TTC549 (cell line): ENCODE measurements at regions not wholly inside any gene's neighbourhood (a gene's known extent, or its start where the extent isn't known, plus 50 kb on each side); places are given as distances from the start of the nearest gene placed in this dataset.

Experiments used
- FAIRE-seq: peaks from 2 replicates; lab custom pipeline; 2012; peaks lifted over from hg19 to GRCh38; lab: Jason Lieb, UNC

DNA sequence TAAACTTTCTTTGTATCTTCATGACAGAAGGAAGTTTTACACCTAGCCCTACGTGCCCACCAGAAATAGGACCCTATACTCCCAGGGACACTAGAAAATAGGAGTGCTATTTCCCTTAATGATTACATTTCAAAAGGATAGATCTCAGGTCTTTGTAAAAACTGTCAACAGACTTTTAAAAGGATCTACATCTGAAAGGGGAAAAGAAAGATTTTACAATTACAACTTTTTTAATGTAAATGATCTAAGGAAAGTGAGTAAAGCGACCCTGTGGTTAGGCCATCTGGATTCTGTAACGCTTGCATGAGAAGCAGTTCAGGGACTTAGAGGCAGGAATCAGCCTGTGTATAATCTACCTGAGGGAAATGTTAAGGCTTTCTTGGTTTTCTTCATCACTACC is 431.8 kb upstream of the MC4R start:
- no peak for FAIRE-seq

DNA sequence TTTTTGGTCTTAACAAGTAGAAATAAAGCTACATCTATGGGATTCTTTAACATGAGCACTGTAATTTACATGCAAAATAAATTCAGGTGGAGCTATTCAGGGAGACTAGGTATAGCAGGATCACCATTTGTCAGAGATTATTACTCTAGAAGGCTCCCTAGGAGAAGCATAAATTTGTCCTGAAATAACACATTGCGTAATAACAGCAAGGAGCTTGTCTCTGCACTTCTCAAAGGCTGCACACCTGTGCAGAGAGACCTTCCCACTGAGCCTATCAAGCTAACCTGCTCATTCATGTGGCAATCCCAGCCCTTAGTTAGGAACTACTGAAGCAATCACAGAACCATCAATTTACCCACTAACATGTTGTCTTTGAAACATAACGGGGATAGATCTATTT is 437.4 kb upstream of the MC4R start:
- no peak for FAIRE-seq

GRCh38 chr18:60812921-60813320 is 440.3 kb upstream of the MC4R start:
- no peak for FAIRE-seq

- FAIRE-seq = no peak
Measured at GRCh38 chr18:60826346-60826745, 453.8 kb upstream of the MC4R start.

DNA sequence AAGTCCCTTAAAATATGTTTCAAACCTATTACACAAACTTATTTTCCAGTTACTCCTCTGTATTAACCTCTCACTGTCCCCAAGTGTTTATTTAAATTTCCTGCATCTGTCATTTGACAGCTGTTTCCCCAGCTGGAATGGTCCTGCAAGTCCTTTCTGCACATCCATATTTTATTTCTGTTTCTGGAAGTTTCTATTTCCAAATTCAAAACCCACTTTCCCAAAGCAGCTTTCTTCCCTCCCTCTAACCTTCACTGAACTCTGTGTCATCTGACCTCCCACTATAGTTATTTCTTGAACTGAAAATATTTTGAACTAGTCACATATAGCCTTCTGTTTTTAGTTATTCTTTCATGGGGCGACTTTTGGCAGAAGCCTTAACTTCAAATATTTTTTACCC is 459.4 kb upstream of the MC4R start:
- no peak for FAIRE-seq

GRCh38 chr18:60838677-60839076 is 466.1 kb upstream of the MC4R start:
- FAIRE-seq = no peak

DNA sequence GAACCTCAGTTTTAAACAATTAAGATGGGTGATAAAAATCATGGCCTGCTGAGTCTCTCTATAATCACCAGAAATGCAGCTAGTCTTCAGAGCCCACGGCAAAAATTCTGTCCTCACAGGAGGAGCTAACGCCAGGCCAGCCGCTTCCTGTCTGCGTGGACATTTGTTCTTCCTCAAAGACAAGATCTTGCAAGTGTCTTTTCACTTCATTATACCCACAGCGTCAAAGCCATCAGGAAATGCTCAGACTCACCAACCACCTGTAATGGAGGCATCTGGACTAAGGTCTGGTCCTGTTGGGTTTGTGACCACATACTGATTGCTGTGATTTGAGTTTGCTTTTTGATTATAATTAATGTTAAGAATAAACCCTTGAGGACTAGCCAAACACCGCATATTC is 473.8 kb upstream of the MC4R start:
- no peak for FAIRE-seq

DNA sequence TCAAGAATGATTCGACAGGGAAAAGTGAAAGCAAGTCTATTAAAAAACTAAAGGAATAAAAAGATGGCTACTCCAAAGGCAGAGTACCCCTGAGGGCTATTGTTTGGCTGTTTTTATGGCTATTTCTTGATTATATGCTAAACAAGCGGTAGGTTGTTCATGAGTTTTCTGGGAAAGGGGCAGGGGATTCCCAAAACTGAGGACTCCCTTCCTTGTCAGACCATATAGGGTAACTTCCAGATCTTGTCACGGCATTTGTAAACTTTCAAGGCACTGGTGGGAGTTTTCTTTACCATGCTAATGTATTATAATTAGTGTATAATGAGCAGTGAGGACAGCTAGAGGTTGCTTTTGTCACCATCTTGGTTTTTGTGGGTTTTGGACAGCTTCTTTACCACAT is 474.9 kb upstream of the MC4R start:
- FAIRE-seq = no peak

GRCh38 chr18:60861575-60861974 is 471.7 kb upstream of the CDH20 start:
- no peak for FAIRE-seq

DNA sequence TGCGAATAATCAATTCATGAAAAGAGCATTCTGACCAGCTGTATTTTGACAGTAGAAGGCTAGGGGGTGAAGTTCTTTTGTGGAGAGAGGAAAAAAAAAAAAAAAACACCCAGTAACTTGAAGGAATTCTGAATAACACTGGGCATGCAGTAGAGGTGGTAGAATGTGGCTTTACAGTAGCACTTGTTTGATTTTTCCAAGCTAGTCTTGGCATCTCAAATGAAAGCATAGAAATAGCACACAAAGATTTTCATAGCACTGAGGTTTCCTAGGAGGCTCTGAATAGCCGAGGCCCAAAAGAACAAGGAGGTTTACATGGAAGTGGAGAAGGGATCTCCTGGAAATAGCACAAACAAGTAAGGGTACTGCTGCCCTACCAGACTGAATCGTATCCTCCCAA is 470.2 kb upstream of the CDH20 start:
- FAIRE-seq = no peak

DNA sequence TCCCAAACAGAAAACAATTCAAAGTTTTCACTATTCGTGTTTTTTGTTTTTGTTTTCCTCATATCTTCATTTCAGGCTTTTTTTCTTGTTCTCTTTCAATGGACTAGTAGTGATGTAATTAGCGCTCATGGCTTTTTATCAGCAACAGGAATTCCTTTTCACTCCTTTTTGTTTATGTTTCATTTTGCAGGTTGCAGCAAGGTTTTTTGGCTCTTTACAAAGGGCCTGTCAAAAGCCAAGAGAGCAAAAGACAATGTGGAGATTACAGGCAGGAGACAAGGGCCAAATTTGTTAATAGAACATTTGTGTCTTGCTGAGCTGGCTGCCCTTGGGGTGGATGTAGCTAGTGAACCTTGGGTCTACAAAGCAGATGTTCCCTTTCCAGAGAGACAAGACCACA is 467.4 kb upstream of the CDH20 start:
- FAIRE-seq = no peak

DNA sequence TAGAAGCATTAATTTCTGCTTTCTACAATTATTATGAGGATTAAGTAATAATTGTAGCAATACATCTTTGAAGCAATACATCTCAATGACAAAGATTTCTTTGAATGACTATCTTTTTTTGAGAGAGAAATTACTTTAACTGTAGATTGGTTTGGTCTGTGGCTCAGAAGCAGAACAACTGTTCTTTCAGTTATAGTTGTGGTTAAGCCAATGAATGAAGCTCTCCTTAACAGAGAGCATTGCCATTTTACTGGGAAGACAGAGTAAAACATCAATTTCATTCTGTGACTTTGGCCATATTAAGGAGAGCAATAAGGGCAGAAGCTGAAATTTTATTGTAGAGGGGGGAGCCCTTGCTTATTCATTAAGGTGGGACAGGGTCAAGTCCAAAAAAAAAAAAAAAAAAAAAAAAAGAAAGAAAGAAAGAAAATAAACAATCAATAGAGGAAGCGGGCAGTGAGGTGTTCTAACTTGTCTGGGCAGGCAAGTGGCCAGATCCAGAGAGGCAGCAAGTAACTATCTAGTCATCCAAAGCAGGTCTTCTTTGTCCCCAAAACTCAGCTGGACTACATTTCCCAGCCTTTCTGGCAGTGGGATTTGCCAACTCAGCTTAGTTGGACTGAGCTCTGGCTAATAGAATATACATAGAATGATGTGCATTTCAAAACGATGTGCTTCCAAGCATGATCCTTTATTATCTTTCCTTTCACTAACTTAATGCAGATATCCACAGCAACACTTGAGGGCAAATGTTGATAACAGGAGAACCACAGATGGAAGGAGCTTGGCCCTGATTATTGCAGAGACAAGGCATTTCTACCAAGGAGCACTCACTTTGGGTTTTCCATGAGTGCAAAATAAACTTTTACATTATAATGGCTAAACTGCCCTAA is 462.7 kb upstream of the CDH20 start:
- no peak for FAIRE-seq

- no peak for FAIRE-seq
Measured at GRCh38 chr18:60872434-60872833, 460.8 kb upstream of the CDH20 start.

GRCh38 chr18:60873708-60874107 is 459.5 kb upstream of the CDH20 start:
- FAIRE-seq = no peak

- FAIRE-seq = no peak
Measured at GRCh38 chr18:60875957-60876507, 457.2 kb upstream of the CDH20 start.

- FAIRE-seq = no peak
Measured at GRCh38 chr18:60880184-60880583, 453.0 kb upstream of the CDH20 start.

DNA sequence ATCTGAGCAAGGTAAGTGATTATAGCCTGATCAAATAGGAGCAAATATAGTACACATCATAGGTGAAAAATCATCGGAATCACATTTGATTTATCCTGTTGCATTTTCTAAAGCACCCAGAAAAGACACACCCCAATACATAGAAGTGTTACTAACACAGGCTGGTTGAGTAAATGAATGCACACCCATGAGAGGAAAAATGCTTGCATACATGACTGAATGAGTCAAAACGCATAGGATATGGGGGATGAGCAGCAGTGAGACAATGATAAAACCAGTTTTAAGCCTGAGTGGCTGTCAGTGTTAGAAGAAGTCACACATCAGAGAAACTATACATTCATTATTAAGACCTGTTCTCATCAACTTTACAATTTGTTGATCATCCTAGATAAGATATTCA is 449.6 kb upstream of the CDH20 start:
- FAIRE-seq = no peak

- FAIRE-seq = no peak
Measured at GRCh38 chr18:60888071-60888624, 445.1 kb upstream of the CDH20 start.

DNA sequence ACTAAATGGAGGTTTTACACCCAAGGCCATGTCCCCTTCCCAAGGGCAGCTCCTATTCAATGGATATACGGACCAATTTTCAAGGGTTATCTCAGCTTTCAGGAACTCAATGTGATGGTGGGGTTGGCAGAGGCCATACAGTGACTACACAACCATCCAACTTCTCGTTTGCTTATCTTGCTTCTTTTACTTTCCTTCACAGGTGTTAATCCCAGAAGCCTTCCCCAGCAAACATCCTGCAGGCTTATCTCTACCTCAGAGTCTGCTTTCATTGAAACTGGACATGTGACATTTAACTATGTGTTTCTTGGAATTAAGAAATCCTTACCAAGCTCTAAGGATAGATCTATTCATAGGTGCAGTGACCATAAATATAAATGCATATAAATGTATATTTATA is 443.8 kb upstream of the CDH20 start:
- FAIRE-seq = no peak

GRCh38 chr18:60891936-60892335 is 441.3 kb upstream of the CDH20 start:
- FAIRE-seq = no peak

GRCh38 chr18:60892441-60892840 is 440.8 kb upstream of the CDH20 start:
- FAIRE-seq = no peak

DNA sequence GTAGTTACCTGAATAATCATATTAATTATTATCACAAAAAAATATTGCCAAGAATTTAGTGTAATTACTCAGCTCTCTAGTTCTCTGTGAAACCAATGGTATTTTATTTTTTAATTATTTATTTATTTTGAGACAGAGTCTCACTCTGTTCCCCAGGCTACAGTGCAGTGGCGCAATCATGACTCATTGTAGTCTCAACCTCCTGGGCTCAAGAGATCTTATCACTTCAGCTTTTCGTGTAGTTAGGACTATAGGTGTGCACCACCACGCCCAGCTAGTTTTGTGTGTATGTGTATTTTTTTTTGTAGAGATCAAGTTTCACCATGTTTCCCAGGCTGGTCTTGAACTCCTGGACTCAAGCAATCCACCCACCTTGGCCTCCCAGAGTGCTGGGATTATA is 440.4 kb upstream of the CDH20 start:
- FAIRE-seq = no peak

DNA sequence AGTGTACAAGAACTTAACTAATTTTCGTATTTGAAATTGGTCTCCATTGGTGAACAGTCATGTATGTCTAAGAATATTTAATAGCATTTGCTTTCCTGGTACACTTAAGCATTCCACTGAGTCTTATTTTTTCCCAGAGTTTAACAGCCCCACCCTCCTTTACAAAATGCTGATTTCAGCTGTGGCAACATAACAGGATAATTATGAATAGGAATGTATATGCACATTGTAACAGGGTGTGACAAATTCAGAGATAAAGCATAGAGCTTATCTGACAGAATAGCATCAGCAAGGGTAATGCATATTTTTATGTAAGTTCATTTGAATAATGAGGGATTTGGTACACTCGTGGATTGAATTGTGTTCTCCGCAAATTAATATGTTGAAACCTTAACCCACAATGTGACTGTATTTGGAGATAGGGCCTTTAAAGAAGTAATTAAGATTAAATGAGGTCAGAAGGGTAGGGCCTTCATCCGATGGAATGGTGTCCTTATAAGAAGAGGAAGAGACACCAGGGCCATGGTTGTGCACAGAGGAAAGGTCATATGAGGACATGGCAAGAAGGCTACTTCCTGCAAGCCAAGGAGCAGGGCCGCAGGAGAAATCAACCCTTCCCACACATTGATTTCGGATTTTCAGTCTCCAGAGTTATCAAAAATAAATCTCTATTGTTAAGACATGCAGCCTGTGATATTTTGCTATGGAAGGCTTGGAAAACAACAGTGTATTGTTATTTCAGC is 439.7 kb upstream of the CDH20 start:
- FAIRE-seq = no peak
